IPS DF 6.9 (cell line): ENCODE measurements at regions not wholly inside any gene's neighbourhood (a gene's known extent, or its start where the extent isn't known, plus 50 kb on each side); places are given as distances from the start of the nearest gene placed in this dataset.

Source experiments
- DNase-seq: peaks from one replicate; pipeline ENCODE4 v3.0.0-alpha.2; 2013; ENCODE audit warnings: low read depth, low spot score
- H3K27ac ChIP-seq: one replicate; pipeline ENCODE4 v1.5.1; 2013; ENCODE audit warnings: low read length, control low read depth
- H3K27me3 ChIP-seq: 2 replicates; pipeline ENCODE4 v1.6.1; 2013; ENCODE audit warnings: mild to moderate bottlenecking, low read length; ENCODE audit not compliant: control insufficient read depth, insufficient read depth
- H3K36me3 ChIP-seq: 2 replicates; pipeline ENCODE4 v1.6.1; 2013; ENCODE audit warnings: low read length; ENCODE audit not compliant: control insufficient read depth, insufficient read depth
- H3K4me1 ChIP-seq: 2 replicates; pipeline ENCODE4 v1.6.1; 2013; ENCODE audit warnings: low read length; ENCODE audit not compliant: control insufficient read depth, insufficient read depth
- H3K4me3 ChIP-seq: 2 replicates; pipeline ENCODE4 v1.5.1; 2013; ENCODE audit warnings: mild to moderate bottlenecking, low read length
- H3K9me3 ChIP-seq: 2 replicates; pipeline ENCODE4 v1.6.1; 2013; ENCODE audit warnings: low read length, inconsistent platforms; ENCODE audit not compliant: control insufficient read depth, insufficient read depth
- WGBS: extraction: QIAGEN DNeasy Blood & Tissue Kit; methylation state at CpG from one replicate; pipeline ENCODE4 v1.1.7; 2013; ENCODE audit warnings: mixed read lengths, missing lambda C conversion rate; ENCODE audit not compliant: insufficient read length, insufficient coverage; 5-methylcytosine and 5-hydroxymethylcytosine counted together

- no peak overlapping the region for H3K4me3 ChIP-seq
- no peaks in the 10 kb centered on the region for H3K27me3 ChIP-seq
- DNase-seq: no peak
- no peaks in the 10 kb centered on the region for H3K9me3 ChIP-seq
- no peak overlapping the region for H3K27ac ChIP-seq
- H3K4me1 ChIP-seq: 0 out of 2 replicates have a peak, but pooled peaks cover 1% of the 10 kb centered on the region
- no peaks in the 10 kb centered on the region for H3K36me3 ChIP-seq
- WGBS: no CpG with 5 or more reads among the region's 1 CpG
Observed at GRCh38 chr5:77948476-77948875, 172.3 kb upstream of the TBCA start.

DNA sequence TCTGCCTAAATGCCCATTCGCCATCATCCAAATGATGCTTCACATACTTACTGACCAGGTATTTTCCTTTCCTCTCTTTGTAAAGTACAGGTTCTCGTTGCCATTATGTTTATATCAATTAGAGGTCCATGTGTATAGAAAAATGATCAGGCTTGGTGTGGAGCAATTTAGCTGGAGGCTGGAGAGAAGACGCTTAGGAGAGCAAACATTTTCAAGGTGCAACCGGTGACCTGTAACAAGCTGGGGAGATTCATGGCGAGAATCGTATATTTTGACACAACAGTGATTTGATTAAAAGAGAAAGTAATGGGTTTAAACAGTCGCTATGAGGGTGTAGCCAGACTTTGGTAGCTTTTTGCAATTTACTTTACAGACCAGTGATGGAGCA lies 170.9 kb upstream of the TBCA start:
- DNase-seq: no peak
- Histone ChIP-seq H3K27ac (no peak overlapping the region), H3K36me3 (no peaks in the 10 kb centered on the region), H3K4me1 (0 out of 2 replicates have a peak, but pooled peaks cover 1% of the 10 kb centered on the region), H3K9me3 (no peaks in the 10 kb centered on the region), H3K4me3 (no peak overlapping the region), H3K27me3 (no peaks in the 10 kb centered on the region)
- no CpG with 5 or more reads among the region's 7 CpGs for WGBS

DNA sequence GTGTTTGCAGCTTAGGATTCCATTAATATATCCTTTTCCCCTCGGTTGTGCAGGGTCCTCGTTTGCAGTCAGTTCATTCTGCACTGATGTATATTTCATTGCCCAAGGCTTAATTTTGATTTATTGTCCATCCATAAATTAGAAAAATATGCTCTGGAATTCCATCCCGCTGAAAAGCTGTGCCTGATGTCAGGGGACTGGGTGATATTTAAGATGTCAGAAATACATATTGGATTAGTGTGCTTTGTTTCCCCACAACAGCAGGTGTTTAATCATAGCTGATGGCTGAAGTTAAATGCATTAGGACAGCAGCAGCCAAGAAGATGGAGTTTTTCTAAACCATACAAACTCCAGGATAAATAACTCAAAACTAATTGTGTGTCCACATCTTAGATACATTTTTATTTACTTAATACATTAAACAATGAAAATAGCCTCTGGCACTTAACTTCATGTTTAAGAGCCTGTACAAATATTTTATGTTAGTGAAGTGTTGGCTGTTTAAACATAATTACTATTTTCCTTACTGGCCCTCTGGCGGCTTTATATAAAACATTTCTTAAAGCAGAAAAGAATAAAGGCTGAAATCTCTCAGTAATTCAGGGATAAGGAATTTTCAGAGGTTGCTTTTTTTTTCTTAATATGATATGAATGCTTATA lies 170.4 kb upstream of the TBCA start:
- no CpG with 5 or more reads among the region's 4 CpGs for WGBS
- no peak overlapping the region for H3K4me3 ChIP-seq
- H3K27me3 ChIP-seq: no peaks in the 10 kb centered on the region
- no peak for DNase-seq
- no peaks in the 10 kb centered on the region for H3K9me3 ChIP-seq
- H3K36me3 ChIP-seq: no peaks in the 10 kb centered on the region
- no peak overlapping the region for H3K27ac ChIP-seq
- 0 out of 2 replicates have a peak, but pooled peaks cover 1% of the 10 kb centered on the region for H3K4me1 ChIP-seq

DNA sequence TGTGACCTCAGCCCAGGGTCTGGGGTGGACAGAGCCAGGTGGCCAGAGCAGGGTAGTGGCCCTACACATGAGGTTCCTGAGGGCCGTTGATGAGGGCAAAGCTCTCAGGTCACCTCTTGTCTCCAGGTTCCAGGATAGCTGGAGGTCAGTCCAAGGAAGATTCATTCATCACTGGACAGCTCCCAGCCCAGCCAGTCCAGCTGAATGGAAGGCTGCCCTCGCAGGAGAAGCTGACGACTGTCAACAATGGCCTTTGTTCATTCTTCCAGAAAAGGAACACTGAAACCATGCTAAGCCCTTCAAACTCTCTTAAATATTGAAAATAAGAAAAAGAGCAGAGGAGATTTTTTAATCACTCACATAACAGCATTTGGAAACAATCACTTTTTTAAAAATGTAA lies 169.7 kb upstream of the TBCA start:
- Histone ChIP-seq H3K9me3 (no peaks in the 10 kb centered on the region), H3K36me3 (no peaks in the 10 kb centered on the region), H3K4me3 (no peak overlapping the region), H3K4me1 (0 out of 2 replicates have a peak, but pooled peaks cover 1% of the 10 kb centered on the region), H3K27ac (no peak overlapping the region), H3K27me3 (no peaks in the 10 kb centered on the region)
- DNase-seq: no peak
- WGBS: no CpG with 5 or more reads among the region's 3 CpGs

DNA sequence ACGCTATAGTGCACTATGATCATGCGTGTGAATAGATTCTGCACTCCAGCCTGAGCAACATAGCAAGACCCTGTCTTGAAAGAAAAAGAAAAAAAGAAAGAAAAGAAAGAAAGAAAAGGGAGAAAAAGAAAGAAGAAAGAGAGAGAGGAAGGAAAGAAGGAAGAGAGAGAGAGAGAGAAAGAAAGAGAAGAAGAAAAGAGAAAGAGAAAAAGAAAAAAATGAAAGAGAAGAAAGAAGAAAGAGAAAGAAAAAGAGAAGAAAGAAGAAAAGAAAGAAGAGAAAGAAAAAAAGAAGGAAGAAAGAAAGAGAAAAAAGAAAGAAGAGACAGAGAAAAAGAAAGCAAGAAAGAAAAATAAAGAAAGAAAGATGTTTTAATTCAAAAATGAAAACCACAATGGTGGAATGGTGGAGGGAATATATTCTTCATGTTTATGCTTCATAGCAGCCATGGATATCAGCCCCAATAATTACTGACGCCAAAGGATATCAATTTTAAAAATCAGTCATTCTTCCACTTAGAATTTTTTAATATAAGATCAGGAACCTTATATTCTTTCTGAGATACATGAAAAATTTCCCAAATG lies 168.7 kb upstream of the TBCA start:
- H3K27me3 ChIP-seq: no peaks in the 10 kb centered on the region
- no peaks in the 10 kb centered on the region for H3K9me3 ChIP-seq
- H3K4me3 ChIP-seq: no peak overlapping the region
- H3K36me3 ChIP-seq: no peaks in the 10 kb centered on the region
- H3K27ac ChIP-seq: no peak overlapping the region
- H3K4me1 ChIP-seq: 0 out of 2 replicates have a peak, but pooled peaks cover 1% of the 10 kb centered on the region
- no peak for DNase-seq
- WGBS: no CpG with 5 or more reads among the region's 3 CpGs

- no peaks in the 10 kb centered on the region for H3K9me3 ChIP-seq
- H3K27me3 ChIP-seq: no peaks in the 10 kb centered on the region
- WGBS: no CpG with 5 or more reads among the region's 2 CpGs
- H3K36me3 ChIP-seq: no peaks in the 10 kb centered on the region
- no peak overlapping the region for H3K27ac ChIP-seq
- DNase-seq: no peak
- no peaks in the 10 kb centered on the region for H3K4me1 ChIP-seq
- H3K4me3 ChIP-seq: no peak overlapping the region
Observed at GRCh38 chr5:77943851-77944250, 167.7 kb upstream of the TBCA start.

- no CpG with 5 or more reads among the region's 10 CpGs for WGBS
- Histone ChIP-seq H3K4me1 (no peaks in the 10 kb centered on the region), H3K4me3 (no peak overlapping the region), H3K36me3 (no peaks in the 10 kb centered on the region), H3K27ac (no peak overlapping the region), H3K27me3 (no peaks in the 10 kb centered on the region), H3K9me3 (no peaks in the 10 kb centered on the region)
- DNase-seq: no peak
Observed at GRCh38 chr5:77942578-77943239, 166.6 kb upstream of the TBCA start.

GRCh38 chr5:77937015-77937908 lies 161.1 kb upstream of the TBCA start:
- H3K36me3 ChIP-seq: no peaks in the 10 kb centered on the region
- no peaks in the 10 kb centered on the region for H3K27me3 ChIP-seq
- H3K4me3 ChIP-seq: no peak overlapping the region
- H3K9me3 ChIP-seq: no peaks in the 10 kb centered on the region
- no peak for DNase-seq
- H3K27ac ChIP-seq: no peak overlapping the region
- H3K4me1 ChIP-seq: no peaks in the 10 kb centered on the region
- no CpG with 5 or more reads among the region's 6 CpGs for WGBS

GRCh38 chr5:77936365-77936693 lies 160.2 kb upstream of the TBCA start:
- no peak overlapping the region for H3K4me3 ChIP-seq
- no CpG with 5 or more reads among the region's 3 CpGs for WGBS
- no peak overlapping the region for H3K27ac ChIP-seq
- DNase-seq: no peak
- H3K36me3 ChIP-seq: no peaks in the 10 kb centered on the region
- no peaks in the 10 kb centered on the region for H3K9me3 ChIP-seq
- H3K27me3 ChIP-seq: no peaks in the 10 kb centered on the region
- no peaks in the 10 kb centered on the region for H3K4me1 ChIP-seq
